ENCODE measurements at regions not wholly inside any gene's neighbourhood (a gene's known extent, or its start where the extent isn't known, plus 50 kb on each side); places are given as distances from the start of the nearest gene placed in this dataset.

- TF ChIP-seq EZH2phosphoT487 (IDR thresholded peaks at IDR 0.05; ENCODE audit: borderline replicate concordance) = no peak
- no peak for TF ChIP-seq CTCF (conservative IDR thresholded peaks at IDR 0.05; ENCODE audit: low read length)
These were observed 402.5 kb downstream of the PREX1 start for GRCh38 chr20:48425321-48425720.
